ENCODE measurements at regions not wholly inside any gene's neighbourhood (a gene's known extent, or its start where the extent isn't known, plus 50 kb on each side); places are given as distances from the start of the nearest gene placed in this dataset.

GRCh38 chr2:122500316-122501105 is 745.1 kb downstream of the TSN start:
- TF ChIP-seq POLR2AphosphoS5 (IDR thresholded peaks at IDR 0.05; ENCODE audit: low read depth, low read length) = no peak
- TF ChIP-seq REST (IDR thresholded peaks at IDR 0.05; ENCODE audit: insufficient read depth in 1 of 2, low read depth in 2 of 2, low read length in 2 of 2) = no peak
- no peak for TF ChIP-seq SIN3A (IDR thresholded peaks at IDR 0.05; ENCODE audit: borderline replicate concordance, insufficient read depth, low read length)
- TF ChIP-seq TAF1 (IDR thresholded peaks at IDR 0.05; ENCODE audit: borderline replicate concordance, insufficient read depth, low read length) = no peak

Measured in PFSK-1 (cell line).